ENCODE measurements at regions not wholly inside any gene's neighbourhood (a gene's known extent, or its start where the extent isn't known, plus 50 kb on each side); places are given as distances from the start of the nearest gene placed in this dataset.

- no peak for TF ChIP-seq CTCF (IDR thresholded peaks at IDR 0.05 in 4 of 5, conservative IDR thresholded peaks at IDR 0.05 in 1 of 5)
- TF ChIP-seq POLR2A (IDR thresholded peaks at IDR 0.05): no peak
These were observed 312.0 kb upstream of the CA10 start for GRCh38 chr17:52470553-52470952.
